H1 (cell line): ENCODE measurements at regions not wholly inside any gene's neighbourhood (a gene's known extent, or its start where the extent isn't known, plus 50 kb on each side); places are given as distances from the start of the nearest gene placed in this dataset.

ENCODE experiments used
- HDAC6 ChIP-seq: IDR thresholded peaks from one replicate; pipeline ENCODE4 v1.7.1; 2012; ENCODE audit warnings: low read depth, mild to moderate bottlenecking, inconsistent platforms, low read length, moderate library complexity
- KDM1A ChIP-seq: fragments of 200-600, 300-600 bp; sonication (generic); IDR thresholded peaks from 2 replicates; pipeline ENCODE4 v1.7.1; 2016; ENCODE audit warnings: mild to moderate bottlenecking, low read length, borderline replicate concordance
- POU5F1 ChIP-seq: IDR thresholded peaks from 2 replicates; pipeline ENCODE4 v1.6.1; 2011; ENCODE audit warnings: low read depth, mild to moderate bottlenecking, low read length, moderate library complexity
- RNF2 ChIP-seq: fragments of 200-900, 300-1000 bp; sonication (generic); IDR thresholded peaks from 2 replicates; pipeline ENCODE4 v1.7.1; 2016; ENCODE audit warnings: borderline replicate concordance, low read depth, mild to moderate bottlenecking, antibody characterized with exemption, low read length; ENCODE audit not compliant: poor library complexity, severe bottlenecking; ENCODE audit errors: missing control alignments
- SIN3A ChIP-seq, 2 experiments: IDR thresholded peaks in 1 of 2; conservative IDR thresholded peaks in 1 of 2; 2 replicates each; pipeline ENCODE4 v1.6.1; 2011 to 2012; ENCODE audit warnings: low read length in 2 of 2, improper control_type of control experiment in 1 of 2, low read depth in 1 of 2, mild to moderate bottlenecking in 1 of 2
- SP2 ChIP-seq: IDR thresholded peaks from 2 replicates; pipeline ENCODE4 v1.6.1; 2012; ENCODE audit warnings: mild to moderate bottlenecking, low read length, inconsistent platforms
- TCF12 ChIP-seq: IDR thresholded peaks from 2 replicates; pipeline ENCODE4 v1.6.1; 2011; ENCODE audit warnings: low read depth, mild to moderate bottlenecking, low read length
- TF ChIP-seq, protein P1 (sequence below): fragments of 300-600 bp; sonication (generic); IDR thresholded peaks from 2 replicates; pipeline ENCODE4 v1.7.1; 2012; ENCODE audit warnings: low read length, moderate library complexity, mild to moderate bottlenecking, inconsistent platforms; ENCODE audit not compliant: insufficient replicate concordance

GRCh38 chr12:41917938-41918341 is 226.7 kb downstream of the GXYLT1 start (continued):
- TF ChIP-seq, protein P1, sequence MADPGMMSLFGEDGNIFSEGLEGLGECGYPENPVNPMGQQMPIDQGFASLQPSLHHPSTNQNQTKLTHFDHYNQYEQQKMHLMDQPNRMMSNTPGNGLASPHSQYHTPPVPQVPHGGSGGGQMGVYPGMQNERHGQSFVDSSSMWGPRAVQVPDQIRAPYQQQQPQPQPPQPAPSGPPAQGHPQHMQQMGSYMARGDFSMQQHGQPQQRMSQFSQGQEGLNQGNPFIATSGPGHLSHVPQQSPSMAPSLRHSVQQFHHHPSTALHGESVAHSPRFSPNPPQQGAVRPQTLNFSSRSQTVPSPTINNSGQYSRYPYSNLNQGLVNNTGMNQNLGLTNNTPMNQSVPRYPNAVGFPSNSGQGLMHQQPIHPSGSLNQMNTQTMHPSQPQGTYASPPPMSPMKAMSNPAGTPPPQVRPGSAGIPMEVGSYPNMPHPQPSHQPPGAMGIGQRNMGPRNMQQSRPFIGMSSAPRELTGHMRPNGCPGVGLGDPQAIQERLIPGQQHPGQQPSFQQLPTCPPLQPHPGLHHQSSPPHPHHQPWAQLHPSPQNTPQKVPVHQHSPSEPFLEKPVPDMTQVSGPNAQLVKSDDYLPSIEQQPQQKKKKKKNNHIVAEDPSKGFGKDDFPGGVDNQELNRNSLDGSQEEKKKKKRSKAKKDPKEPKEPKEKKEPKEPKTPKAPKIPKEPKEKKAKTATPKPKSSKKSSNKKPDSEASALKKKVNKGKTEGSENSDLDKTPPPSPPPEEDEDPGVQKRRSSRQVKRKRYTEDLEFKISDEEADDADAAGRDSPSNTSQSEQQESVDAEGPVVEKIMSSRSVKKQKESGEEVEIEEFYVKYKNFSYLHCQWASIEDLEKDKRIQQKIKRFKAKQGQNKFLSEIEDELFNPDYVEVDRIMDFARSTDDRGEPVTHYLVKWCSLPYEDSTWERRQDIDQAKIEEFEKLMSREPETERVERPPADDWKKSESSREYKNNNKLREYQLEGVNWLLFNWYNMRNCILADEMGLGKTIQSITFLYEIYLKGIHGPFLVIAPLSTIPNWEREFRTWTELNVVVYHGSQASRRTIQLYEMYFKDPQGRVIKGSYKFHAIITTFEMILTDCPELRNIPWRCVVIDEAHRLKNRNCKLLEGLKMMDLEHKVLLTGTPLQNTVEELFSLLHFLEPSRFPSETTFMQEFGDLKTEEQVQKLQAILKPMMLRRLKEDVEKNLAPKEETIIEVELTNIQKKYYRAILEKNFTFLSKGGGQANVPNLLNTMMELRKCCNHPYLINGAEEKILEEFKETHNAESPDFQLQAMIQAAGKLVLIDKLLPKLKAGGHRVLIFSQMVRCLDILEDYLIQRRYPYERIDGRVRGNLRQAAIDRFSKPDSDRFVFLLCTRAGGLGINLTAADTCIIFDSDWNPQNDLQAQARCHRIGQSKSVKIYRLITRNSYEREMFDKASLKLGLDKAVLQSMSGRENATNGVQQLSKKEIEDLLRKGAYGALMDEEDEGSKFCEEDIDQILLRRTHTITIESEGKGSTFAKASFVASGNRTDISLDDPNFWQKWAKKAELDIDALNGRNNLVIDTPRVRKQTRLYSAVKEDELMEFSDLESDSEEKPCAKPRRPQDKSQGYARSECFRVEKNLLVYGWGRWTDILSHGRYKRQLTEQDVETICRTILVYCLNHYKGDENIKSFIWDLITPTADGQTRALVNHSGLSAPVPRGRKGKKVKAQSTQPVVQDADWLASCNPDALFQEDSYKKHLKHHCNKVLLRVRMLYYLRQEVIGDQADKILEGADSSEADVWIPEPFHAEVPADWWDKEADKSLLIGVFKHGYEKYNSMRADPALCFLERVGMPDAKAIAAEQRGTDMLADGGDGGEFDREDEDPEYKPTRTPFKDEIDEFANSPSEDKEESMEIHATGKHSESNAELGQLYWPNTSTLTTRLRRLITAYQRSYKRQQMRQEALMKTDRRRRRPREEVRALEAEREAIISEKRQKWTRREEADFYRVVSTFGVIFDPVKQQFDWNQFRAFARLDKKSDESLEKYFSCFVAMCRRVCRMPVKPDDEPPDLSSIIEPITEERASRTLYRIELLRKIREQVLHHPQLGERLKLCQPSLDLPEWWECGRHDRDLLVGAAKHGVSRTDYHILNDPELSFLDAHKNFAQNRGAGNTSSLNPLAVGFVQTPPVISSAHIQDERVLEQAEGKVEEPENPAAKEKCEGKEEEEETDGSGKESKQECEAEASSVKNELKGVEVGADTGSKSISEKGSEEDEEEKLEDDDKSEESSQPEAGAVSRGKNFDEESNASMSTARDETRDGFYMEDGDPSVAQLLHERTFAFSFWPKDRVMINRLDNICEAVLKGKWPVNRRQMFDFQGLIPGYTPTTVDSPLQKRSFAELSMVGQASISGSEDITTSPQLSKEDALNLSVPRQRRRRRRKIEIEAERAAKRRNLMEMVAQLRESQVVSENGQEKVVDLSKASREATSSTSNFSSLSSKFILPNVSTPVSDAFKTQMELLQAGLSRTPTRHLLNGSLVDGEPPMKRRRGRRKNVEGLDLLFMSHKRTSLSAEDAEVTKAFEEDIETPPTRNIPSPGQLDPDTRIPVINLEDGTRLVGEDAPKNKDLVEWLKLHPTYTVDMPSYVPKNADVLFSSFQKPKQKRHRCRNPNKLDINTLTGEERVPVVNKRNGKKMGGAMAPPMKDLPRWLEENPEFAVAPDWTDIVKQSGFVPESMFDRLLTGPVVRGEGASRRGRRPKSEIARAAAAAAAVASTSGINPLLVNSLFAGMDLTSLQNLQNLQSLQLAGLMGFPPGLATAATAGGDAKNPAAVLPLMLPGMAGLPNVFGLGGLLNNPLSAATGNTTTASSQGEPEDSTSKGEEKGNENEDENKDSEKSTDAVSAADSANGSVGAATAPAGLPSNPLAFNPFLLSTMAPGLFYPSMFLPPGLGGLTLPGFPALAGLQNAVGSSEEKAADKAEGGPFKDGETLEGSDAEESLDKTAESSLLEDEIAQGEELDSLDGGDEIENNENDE, result no peak
- TF ChIP-seq HDAC6, result no peak
- TF ChIP-seq SP2, result no peak
- no peak for TF ChIP-seq POU5F1
- no peak for TF ChIP-seq KDM1A
- TF ChIP-seq TCF12, result no peak
- no peak for TF ChIP-seq RNF2
- TF ChIP-seq SIN3A (conservative IDR thresholded peaks at IDR 0.05 in 1 of 2, IDR thresholded peaks at IDR 0.05 in 1 of 2; ENCODE audit: low read depth in 1 of 2, low read length in 2 of 2), result no peak
- TF ChIP-seq, all 59 proteins: peak for 0
